GM18498 (cell line): ENCODE measurements at regions not wholly inside any gene's neighbourhood (a gene's known extent, or its start where the extent isn't known, plus 50 kb on each side); places are given as distances from the start of the nearest gene placed in this dataset.
"Not testable (repeated sequence)": the region's sequence is repeated elsewhere in the genome, so short reads cannot be mapped to it uniquely, and the experiment has no call there.

ENCODE experiments used
- ATAC-seq: cut with Tn5 transposase; IDR thresholded peaks from one replicate; pipeline ENCODE4 v1.9.1; 2021; ENCODE audit warnings: mild to moderate bottlenecking, moderate library complexity; ENCODE audit not compliant: unreplicated experiment

DNA sequence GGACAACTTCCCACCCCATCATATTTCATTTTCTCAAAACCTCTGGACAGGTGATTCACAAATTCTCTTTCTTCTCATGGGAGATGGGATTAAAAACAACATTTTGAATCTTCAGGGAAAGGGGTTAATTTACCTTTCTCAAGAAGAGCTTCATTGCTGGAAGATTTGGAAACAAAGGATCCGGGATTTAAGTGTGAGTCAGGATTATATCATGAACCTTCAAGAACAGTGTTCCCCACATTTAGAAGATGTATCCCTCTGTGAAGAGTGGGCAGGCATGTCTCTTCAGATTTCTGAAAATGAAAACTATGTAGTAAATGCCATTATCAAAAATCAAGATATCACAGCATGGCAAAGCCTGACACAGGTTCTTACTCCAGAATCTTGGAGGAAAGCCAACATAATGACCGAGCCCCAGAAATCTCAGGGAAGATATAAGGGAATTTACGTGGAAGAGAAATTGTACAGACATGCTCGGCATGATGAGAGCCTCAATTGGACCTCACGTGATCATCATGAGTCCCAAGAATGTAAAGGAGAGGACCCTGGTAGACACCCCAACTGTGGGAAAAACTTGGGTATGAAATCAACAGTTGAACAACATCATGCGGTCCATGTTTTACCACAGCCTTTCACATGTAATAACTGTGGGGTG lies 99.5 kb upstream of the GPR39 start:
- ATAC-seq: not testable (repeated sequence)

DNA sequence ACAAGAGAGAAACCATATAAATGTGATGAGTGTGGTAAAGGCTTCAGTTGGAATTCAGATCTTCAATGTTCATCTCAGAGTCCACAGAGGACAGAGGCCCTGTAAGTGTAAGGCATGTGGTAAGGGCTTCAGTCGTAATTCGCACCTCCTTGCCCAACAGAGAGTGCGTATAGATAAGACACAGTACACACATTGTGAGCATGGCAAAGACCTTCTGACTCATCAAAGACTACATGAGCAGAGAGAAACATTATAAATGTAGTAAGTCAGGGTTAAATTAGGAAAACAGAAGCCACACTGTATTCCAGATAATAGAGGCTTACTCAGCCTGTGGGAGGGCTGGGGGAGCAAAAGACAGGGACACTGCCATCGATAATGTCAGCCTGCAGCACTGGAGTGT lies 98.1 kb upstream of the GPR39 start:
- ATAC-seq: not testable (repeated sequence)

DNA sequence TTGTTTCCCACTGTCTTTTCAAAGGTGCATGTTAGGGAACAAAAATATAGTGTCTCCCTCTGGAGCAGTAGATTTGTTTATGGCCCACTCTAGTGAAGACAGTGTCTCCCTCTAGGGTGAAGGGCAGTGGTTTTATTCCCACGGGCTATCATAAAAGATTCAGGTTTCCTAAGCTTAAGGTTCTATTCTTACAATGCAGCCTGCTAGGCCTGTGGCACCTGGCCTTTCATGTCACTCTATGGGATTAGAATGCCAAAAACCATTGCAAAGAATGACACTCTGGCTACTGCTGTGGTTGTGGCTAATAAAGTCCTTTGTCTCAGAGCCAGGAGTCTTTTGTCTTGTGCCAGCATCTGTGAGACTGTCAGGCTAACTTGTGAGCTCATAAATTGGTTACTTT lies 92.6 kb upstream of the GPR39 start:
- not testable (repeated sequence) for ATAC-seq

DNA sequence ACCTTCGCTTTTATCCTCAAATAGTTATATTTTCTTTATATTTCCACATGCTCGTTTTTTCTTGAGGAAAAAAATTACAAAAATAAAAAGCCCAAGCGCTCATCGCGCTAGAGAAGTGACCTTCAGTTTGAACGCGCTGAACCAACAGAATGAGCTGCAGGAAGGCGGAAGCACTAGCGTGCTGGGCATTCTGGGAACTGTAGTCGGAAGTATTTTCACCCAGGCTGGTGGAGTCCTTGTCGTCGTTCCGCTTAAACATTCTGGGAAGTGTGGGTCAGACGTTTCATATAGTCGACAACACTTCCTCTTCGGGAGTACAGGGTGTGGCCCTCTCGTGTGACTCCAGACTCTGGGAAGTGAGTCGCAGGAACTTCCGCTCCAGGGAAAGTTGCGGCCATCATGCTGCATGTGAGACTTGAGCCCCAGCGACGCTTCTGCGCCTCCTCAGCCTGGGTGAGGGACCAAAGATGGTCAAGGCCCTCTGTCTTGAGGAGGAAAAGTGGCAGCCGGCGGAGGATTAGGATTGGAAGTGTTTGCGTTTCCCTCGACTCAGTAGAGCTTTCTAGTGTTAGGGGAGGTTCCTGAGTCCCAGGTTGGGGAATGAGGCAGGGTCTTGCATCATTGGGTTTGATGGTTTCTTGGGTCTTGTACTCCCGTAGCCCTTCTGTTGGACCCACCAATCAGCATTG lies 84.1 kb upstream of the GPR39 start:
- ATAC-seq: not testable (repeated sequence)

DNA sequence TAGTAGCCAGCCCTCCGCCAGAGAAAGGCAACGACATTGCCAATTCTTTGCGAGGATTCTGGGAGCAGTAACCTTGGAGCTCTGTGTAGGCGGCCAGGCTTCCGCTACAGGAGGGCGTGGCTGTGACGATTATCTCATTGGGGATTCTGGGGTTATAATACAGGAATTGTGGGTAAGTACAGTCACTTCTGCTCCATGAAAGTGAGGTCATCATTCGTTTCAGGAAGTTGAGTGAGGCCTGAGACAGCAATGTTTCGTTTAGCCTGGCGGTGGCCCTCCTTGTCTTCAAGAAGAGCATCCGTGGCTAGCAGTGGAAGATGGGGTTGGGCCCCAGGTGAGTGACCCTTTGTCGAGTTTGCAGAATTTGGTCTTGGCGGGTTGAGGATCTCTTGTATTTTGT lies 79.5 kb upstream of the GPR39 start:
- ATAC-seq: not testable (repeated sequence)

DNA sequence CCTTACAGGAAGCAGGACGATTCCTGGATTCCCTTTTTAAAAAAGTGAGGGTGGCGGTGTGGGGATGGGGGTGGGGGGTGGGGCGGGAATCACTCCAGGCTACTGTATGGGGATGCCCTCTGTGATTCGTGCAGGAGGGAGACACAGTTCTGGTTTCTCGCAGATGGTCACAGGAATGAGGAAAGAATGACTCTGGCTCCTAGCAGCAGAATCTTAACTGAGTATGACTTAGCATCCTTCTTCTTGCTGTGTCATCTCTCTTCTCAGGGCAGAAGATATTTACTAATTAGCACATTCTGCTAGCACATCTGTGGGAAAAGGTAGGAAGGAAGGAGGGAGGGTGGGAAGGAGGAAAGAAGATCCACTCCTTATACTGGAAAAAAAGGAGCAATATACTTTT lies 78.8 kb upstream of the GPR39 start:
- not testable (repeated sequence) for ATAC-seq

DNA sequence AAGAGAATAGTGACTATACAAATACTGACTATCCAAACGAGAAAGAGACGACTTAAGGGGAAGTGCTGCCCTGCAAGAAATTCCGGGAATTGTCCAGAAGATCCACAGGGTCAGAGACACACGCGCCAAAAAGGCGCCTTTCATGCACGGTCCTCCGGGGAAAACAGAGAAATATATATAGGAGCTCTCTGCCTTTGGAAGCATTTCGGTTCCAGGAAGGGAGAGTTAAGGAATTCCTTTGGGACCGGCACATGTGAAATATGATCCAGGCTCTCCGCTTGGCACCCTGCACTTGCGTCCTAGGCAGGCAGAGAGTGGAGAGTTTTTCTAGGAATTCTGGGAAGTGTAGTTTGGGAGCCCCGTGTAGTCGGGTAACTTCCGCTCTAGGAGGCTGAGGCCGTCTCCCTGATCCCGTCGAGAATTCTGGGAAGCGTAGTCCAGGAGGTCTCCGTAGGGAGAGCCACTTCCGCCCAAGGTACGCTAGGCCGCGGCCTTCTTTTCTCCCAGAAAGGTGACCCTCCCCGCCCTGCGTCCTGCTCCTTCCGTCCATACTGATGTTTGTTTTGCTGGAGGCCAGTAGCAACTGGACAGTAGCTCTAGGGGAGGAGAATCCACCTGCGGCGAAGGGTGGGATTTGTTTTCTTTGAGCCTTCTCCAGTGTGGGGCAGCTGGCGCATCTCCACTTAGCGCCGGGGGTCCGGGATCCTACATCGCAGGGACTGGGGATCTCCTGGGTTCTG lies 69.4 kb upstream of the GPR39 start:
- not testable (repeated sequence) for ATAC-seq

DNA sequence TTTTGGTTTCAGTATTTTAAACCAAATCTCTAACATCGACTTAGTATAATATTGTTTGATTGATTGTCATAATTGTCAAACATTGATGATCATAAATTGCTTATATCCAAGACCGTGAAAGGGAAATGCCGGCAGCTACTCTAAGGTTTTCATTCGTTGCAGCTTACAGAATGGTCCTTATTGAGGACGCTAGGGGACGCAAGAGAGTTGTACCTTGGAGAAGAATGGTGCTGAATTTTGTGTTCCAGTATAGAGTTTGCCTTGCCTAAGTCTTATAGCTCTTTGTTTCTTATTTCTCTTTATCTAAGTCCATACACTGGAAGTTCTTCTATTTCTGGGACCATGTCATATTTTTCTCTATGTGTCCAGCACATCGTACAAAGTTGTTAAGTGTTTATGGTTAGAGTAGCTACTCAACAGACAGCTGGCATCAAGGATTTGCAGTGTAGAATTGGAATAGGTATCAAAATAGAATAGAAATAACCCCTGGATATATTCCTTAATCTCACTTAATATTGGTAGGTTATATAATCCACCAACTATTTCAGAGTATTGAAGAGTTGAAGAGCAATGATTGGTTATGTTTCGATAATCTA lies 67.4 kb upstream of the GPR39 start:
- not testable (repeated sequence) for ATAC-seq

DNA sequence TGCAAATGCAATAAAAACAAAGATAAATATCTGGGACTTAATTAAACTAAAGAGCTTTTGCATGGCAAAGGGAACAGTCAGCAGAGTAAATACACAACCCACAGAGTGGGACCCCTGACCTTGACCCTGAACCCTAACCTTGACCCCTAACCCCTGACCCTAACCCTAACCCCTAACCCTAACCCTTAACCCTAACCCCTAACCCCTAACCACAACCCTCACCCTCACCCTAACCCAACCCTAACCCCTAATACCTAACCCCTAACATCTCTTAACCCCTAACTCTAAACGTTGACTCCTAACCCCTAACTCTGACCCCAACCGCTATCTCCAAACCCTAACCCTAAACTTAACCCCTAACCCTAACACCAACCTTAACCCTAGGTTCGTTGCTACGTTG lies 64.9 kb upstream of the GPR39 start:
- not testable (repeated sequence) for ATAC-seq

DNA sequence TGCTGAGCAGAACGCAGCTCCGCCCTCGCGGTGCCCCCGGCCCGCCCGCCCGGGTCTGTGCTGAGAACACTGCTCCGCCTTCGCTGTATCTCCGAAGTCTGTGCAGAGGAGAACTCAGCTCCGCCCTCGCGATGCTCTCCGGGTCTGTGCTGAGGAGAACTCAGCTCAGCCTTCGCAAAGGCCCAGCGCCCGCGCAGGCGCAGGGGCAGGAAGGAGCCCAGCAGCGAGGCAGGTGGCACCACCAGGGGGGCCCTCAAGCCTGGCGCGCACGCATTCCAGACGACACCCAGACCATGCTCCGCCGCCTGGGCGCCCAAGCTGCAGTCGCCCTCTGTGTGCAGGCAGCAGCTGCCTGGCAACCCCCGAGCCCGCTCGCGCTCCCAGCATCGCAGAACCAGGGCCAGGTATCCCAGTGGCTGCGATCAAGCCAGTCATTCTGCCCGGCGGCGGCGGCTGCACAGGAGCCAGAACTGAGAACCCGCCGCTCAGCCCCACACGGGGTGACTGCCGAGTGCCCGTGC lies 64.1 kb upstream of the GPR39 start:
- ATAC-seq: not testable (repeated sequence)

DNA sequence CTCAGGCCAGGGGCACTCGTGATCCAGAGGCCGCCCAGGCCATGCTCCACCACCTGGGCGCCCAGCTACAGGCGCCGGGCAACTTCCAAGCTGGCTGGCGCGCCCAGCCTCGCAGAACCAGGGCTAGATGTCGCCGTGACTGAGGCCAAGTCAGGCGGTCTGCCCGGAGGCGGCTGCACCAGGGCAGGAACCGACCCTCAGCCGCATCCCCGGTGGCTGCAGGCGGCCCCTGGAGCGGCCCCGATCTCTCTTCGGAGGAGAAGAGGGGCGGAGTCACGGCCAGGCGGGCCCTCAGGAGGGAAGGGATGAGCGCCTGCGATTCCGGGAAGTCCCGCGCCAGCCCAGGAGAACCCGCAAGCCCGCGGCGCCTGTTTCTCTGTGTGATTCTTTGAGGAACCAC lies 63.2 kb upstream of the GPR39 start:
- not testable (repeated sequence) for ATAC-seq

DNA sequence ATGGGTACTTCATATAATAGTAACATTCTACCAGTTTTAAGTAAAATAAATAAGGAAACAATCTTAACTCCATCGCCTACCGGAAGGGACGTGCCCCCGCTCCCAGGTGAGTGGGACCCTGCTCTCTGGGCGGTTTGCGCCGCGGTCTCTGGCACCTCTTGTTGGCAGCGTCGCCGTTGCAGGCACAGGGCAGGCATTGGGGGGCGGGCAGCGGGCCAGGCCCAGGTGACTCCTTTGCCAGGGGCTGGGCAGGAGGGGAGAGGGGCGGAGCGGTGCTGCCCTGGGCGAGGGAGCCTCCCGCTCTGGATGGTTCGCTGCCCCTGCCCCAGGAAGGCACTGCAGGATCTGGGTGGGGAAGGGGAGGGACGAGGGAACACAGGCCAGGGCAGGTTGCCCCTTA lies 55.6 kb upstream of the GPR39 start:
- not testable (repeated sequence) for ATAC-seq

DNA sequence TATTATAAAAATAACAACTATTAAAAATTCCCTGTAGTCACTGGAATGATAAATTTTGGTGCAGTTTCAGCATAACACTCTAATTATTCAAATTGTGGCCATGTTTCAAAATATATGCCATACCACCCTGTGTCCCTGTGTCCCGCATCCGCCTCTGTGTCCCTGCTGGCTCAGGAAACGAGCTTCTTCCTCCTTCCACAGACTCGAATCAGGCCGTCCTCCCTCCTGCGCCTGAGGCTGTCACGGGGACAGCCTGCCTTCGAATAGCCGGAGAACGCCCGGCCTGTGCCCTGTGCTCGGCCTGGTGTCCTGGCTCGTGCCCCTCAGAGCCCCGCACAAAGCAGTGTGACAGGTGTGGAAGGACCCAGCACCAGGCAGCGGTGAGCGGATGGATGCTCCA lies 55.1 kb upstream of the GPR39 start:
- not testable (repeated sequence) for ATAC-seq

DNA sequence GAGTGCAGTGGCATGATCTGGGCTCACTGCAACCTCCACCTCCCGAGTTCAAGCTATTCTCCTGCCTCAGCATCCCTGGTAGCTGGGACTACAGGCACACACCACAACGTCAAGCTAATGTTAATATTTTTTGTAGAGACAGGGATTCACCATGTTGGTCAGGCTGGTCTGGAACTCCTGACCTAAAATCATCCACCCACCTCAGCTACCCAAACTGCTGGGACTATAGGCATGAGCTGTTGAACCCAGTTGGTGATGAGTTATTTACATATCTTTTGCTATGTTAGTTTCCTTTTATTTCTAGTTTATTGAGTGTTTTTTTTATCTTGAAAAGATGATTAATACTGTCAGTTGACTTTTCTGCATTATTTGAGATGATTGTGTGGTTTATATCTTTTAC lies 53.3 kb upstream of the GPR39 start:
- ATAC-seq: not testable (repeated sequence)

DNA sequence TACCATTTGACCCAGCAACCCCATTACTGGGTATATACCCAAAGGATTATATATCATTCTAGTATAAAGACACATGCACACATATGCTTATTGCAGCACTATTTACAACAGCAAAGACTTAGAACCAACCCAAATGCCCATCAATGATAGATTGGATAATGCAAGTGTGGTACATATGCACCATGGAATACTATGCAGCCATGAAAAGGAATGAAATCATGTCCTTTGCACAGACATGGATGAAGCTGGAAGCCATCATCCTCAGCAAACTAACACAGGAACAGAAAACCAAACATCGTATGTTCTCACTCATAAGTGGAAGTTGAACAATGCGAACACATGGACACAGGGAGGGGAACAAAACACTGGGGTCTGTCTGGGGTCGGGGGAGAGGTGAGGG lies 50.6 kb upstream of the GPR39 start:
- not testable (repeated sequence) for ATAC-seq

DNA sequence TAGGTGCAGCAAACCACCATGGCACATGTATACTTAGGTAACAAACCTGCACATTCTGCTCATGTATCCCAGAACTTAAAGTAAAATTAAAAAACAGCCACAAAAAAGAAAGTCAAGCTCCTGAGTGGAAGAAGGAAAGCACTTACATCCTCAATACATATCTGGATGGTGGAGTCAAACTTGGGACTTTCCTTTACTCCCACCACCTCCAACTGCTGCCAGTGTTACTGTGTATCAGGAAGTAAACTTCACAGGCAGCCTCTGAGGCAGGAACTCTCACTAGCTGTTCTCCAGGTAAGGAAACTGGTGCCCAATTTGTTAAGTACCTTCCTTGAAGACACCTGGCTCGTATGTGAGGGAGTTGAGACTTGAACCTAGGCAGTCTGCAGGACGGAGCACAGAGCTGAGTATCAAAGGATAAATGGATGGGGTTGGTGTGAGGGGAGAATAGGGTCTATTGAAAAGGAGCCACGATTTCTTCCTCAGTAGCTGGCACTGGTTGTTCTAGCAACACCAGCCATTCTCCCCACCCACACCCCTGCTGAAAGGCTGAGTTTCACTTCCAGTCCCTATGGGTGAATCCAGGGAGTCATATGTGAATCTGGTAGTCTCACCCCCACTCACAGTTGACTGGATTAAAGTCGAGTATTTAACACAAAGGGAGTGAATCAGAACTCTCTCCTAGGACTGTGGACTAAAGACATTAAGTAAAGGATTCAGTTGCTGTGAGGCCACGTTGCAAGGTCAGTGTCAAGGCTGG lies 50.0 kb upstream of the GPR39 start:
- ATAC-seq: no peak
